Activated naive CD8-positive, alpha-beta T cell treated with anti-CD3 and anti-CD28 coated beads, Interleukin-2, amount 10 ng/mL, durations not matched to agents 7 days and 5 days (primary cell): ENCODE measurements at regions not wholly inside any gene's neighbourhood (a gene's known extent, or its start where the extent isn't known, plus 50 kb on each side); places are given as distances from the start of the nearest gene placed in this dataset.

ENCODE experiments used
- ATAC-seq: fragments of 150-1000 bp; cut with Tn5 transposase; one replicate; pipeline ENCODE4 v1.10.0; 2021; ENCODE audit warnings: low read depth, moderate library complexity
- POLR2A ChIA-PET: fragments of 350-600 bp; sonication (Branson Sonifier 250); formaldehyde crosslinking; loops from one replicate; lab custom pipeline; 2021; ENCODE audit warnings: antibody characterized with exemption; lab: Charles Lee
- DNase-seq: peaks from one replicate; pipeline ENCODE4 v3.0.0; 2021
- H3K27ac Mint-ChIP-seq: one replicate; pipeline ENCODE4 v1.8.0; 2022; ENCODE audit warnings: mild to moderate bottlenecking, mixed read lengths
- H3K27me3 Mint-ChIP-seq: one replicate; pipeline ENCODE4 v1.8.0; 2022; ENCODE audit warnings: mild to moderate bottlenecking, moderate library complexity, mixed read lengths
- H3K36me3 Mint-ChIP-seq: one replicate; pipeline ENCODE4 v1.8.0; 2021; ENCODE audit warnings: mild to moderate bottlenecking, mixed read lengths
- H3K4me1 Mint-ChIP-seq: one replicate; pipeline ENCODE4 v1.8.0; 2021; ENCODE audit warnings: mixed read lengths
- H3K4me3 Mint-ChIP-seq: one replicate; pipeline ENCODE4 v1.8.0; 2022; ENCODE audit warnings: mild to moderate bottlenecking, moderate library complexity, mixed read lengths
- H3K9me3 Mint-ChIP-seq: one replicate; pipeline ENCODE4 v1.8.0; 2021; ENCODE audit warnings: mixed read lengths

DNA sequence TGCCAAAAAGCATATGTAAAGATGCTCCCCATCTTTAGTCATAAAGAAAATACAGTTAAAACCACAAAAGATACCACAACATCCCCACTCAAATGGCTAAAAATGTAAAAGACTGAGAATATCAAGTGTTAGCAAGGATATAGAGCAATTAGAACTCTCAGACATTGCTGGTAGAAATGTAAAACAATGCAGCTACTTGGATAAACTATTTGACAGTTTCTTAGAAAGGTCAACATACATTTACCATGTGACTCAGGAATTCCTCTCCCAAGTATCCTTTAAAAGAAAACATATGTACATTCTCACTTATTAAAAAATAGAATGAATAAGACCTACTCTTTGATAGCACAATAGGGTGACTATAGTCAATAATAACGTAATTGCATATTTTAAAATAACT, 173.7 kb downstream of the HNRNPD start:
- ATAC-seq, result no peak
- no peak overlapping the region for H3K27ac Mint-ChIP-seq
- peaks cover 4% of the 10 kb centered on the region for H3K4me1 Mint-ChIP-seq
- POLR2A ChIA-PET, result no interaction called here
- no peak overlapping the region for H3K4me3 Mint-ChIP-seq
- peaks cover 8% of the 10 kb centered on the region for H3K27me3 Mint-ChIP-seq
- no peak for DNase-seq
- no peaks in the 10 kb centered on the region for H3K9me3 Mint-ChIP-seq
- H3K36me3 Mint-ChIP-seq, result no peaks in the 10 kb centered on the region

GRCh38 chr4:82194329-82194728, 179.5 kb downstream of the HNRNPD start:
- DNase-seq (no peak), ATAC-seq (no peak)
- no peak overlapping the region for H3K27ac Mint-ChIP-seq
- peaks cover 5% of the 10 kb centered on the region for H3K27me3 Mint-ChIP-seq
- POLR2A ChIA-PET, result no interaction called here
- H3K4me1 Mint-ChIP-seq, result no peaks in the 10 kb centered on the region
- no peak overlapping the region for H3K4me3 Mint-ChIP-seq
- H3K9me3 Mint-ChIP-seq, result no peaks in the 10 kb centered on the region
- no peaks in the 10 kb centered on the region for H3K36me3 Mint-ChIP-seq

- Mint-ChIP-seq H3K4me1 (no peaks in the 10 kb centered on the region), H3K4me3 (no peak overlapping the region), H3K9me3 (no peaks in the 10 kb centered on the region), H3K27me3 (peaks cover 3% of the 10 kb centered on the region), H3K27ac (no peak overlapping the region), H3K36me3 (no peaks in the 10 kb centered on the region)
- POLR2A ChIA-PET, result no interaction called here
- no peak for DNase-seq
- no peak for ATAC-seq
Observed at GRCh38 chr4:82192017-82192673, 181.6 kb downstream of the HNRNPD start.

DNA sequence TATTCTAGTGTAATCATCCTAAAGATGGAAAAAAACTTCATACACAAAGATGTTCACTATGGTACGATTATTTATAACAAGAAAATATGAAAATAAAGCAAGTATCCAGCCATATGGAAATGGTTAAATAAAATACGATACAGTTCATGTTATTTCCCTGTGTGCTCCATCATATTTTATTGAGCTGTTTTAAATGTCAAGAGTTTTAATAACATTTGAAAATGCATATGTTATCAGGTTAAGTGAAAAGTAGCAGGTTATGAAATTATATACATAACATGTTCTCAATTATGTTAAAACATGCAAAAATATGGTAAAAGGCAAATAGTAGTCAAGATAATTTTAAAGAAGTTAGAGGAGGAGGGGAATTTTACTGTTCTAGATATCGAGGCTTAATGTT, 192.0 kb downstream of the HNRNPD start:
- POLR2A ChIA-PET, result no interaction called here
- DNase-seq, result no peak
- H3K4me1 Mint-ChIP-seq, result no peaks in the 10 kb centered on the region
- H3K4me3 Mint-ChIP-seq, result no peak overlapping the region
- peaks cover 2% of the 10 kb centered on the region for H3K27me3 Mint-ChIP-seq
- no peak for ATAC-seq
- H3K36me3 Mint-ChIP-seq, result no peaks in the 10 kb centered on the region
- H3K27ac Mint-ChIP-seq, result no peak overlapping the region
- peaks cover 2% of the 10 kb centered on the region for H3K9me3 Mint-ChIP-seq

- no peak overlapping the region for H3K4me3 Mint-ChIP-seq
- POLR2A ChIA-PET, result no interaction called here
- DNase-seq (no peak), ATAC-seq (no peak)
- H3K27ac Mint-ChIP-seq, result no peak overlapping the region
- peaks cover 4% of the 10 kb centered on the region for H3K9me3 Mint-ChIP-seq
- H3K36me3 Mint-ChIP-seq, result no peaks in the 10 kb centered on the region
- H3K27me3 Mint-ChIP-seq, result peaks cover 2% of the 10 kb centered on the region
- no peaks in the 10 kb centered on the region for H3K4me1 Mint-ChIP-seq
Observed at GRCh38 chr4:82172186-82172585, 201.6 kb downstream of the HNRNPD start.

DNA sequence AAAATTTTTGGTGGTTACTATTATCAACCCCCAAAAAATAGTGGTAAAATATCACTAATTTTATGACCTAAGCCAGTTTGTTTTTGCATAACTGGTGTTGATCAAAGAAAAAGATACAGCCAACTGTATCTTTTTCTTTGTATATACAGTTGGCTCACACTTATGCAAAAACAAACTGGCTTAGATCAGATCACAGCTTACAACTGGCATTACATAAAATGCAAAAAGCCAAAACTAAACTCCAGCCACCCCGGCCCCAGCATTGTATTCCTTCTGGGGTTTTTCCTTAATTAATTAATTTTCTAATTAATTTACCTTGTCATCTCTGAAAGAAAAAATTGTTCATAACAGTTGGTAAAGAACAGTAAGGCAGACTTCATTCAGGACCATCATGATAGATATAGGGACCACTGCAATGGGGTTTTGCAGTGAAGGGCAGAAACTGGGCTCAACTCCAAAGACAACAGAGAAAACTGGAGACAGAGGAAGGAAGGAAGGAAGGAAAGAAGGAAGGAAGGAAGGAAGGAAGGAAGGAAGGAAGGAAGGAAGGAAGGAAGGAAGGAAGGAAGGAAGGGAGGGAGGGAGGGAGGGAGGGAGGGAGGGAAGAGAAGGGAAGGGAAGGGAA, 202.1 kb downstream of the HNRNPD start:
- Mint-ChIP-seq H3K27me3 (peaks cover 2% of the 10 kb centered on the region), H3K4me3 (no peak overlapping the region), H3K27ac (no peak overlapping the region), H3K36me3 (no peaks in the 10 kb centered on the region), H3K4me1 (no peaks in the 10 kb centered on the region), H3K9me3 (peaks cover 4% of the 10 kb centered on the region)
- DNase-seq, result no peak
- ATAC-seq, result no peak
- POLR2A ChIA-PET, result no interaction called here

- no peaks in the 10 kb centered on the region for H3K27me3 Mint-ChIP-seq
- H3K36me3 Mint-ChIP-seq, result no peaks in the 10 kb centered on the region
- H3K4me1 Mint-ChIP-seq, result no peaks in the 10 kb centered on the region
- H3K9me3 Mint-ChIP-seq, result peaks cover 7% of the 10 kb centered on the region
- DNase-seq (no peak), ATAC-seq (no peak)
- no peak overlapping the region for H3K27ac Mint-ChIP-seq
- H3K4me3 Mint-ChIP-seq, result no peak overlapping the region
- POLR2A ChIA-PET, result no interaction called here
Observed at GRCh38 chr4:82149750-82150149, 224.0 kb downstream of the HNRNPD start.

DNA sequence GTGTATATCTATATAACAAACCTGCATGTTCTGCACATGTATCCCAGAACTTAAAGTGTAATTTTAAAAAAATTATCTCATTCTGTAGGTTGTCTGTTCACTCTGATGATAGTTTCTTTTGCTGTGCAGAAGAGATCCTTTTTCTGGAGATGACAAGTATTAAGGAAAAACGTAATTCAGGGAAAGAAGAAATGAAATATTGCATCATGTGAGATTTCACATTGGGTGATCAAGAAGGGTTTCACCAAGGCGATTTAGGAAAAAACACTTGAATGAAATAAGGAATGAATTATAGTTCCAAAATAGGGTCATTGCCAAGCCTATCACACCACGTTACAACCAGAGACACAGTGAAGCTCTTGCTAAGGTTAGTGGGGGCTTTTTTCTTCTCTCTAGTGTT, 227.9 kb downstream of the HNRNPD start:
- H3K4me1 Mint-ChIP-seq, result no peaks in the 10 kb centered on the region
- POLR2A ChIA-PET, result no interaction called here
- H3K4me3 Mint-ChIP-seq, result no peak overlapping the region

GRCh38 chr4:82140422-82140821, 233.4 kb downstream of the HNRNPD start:
- no peak for DNase-seq
- Mint-ChIP-seq H3K36me3 (peaks cover 5% of the 10 kb centered on the region), H3K4me1 (peaks cover 14% of the 10 kb centered on the region), H3K27ac (no peak overlapping the region), H3K27me3 (no peaks in the 10 kb centered on the region), H3K9me3 (peaks cover 7% of the 10 kb centered on the region), H3K4me3 (no peak overlapping the region)
- no peak for ATAC-seq
- POLR2A ChIA-PET, result no interaction called here

More for the DNA sequence above, 227.9 kb downstream of the HNRNPD start:
- Mint-ChIP-seq H3K9me3 (peaks cover 2% of the 10 kb centered on the region), H3K36me3 (no peaks in the 10 kb centered on the region), H3K27ac (no peak overlapping the region), H3K27me3 (no peaks in the 10 kb centered on the region)
- ATAC-seq (no peak), DNase-seq (no peak)

- Mint-ChIP-seq H3K9me3 (peaks cover 7% of the 10 kb centered on the region), H3K4me3 (no peak overlapping the region), H3K36me3 (peaks cover 8% of the 10 kb centered on the region), H3K27me3 (no peaks in the 10 kb centered on the region), H3K4me1 (peaks cover 14% of the 10 kb centered on the region), H3K27ac (no peak overlapping the region)
- no peak for DNase-seq
- POLR2A ChIA-PET, result no interaction called here
- ATAC-seq, result no peak
Observed at GRCh38 chr4:82139287-82139686, 234.5 kb downstream of the HNRNPD start.

- DNase-seq (no peak), ATAC-seq (no peak)
- no peak overlapping the region for H3K27ac Mint-ChIP-seq
- H3K27me3 Mint-ChIP-seq, result no peaks in the 10 kb centered on the region
- H3K9me3 Mint-ChIP-seq, result peaks cover 7% of the 10 kb centered on the region
- H3K4me1 Mint-ChIP-seq, result peaks cover 14% of the 10 kb centered on the region
- H3K36me3 Mint-ChIP-seq, result peaks cover 8% of the 10 kb centered on the region
- POLR2A ChIA-PET, result no interaction called here
- no peak overlapping the region for H3K4me3 Mint-ChIP-seq
Observed at GRCh38 chr4:82138374-82138773, 235.4 kb downstream of the HNRNPD start.

- POLR2A ChIA-PET, result no interaction called here
- H3K4me1 Mint-ChIP-seq, result peaks cover 14% of the 10 kb centered on the region
- peaks cover 7% of the 10 kb centered on the region for H3K9me3 Mint-ChIP-seq
- H3K27me3 Mint-ChIP-seq, result no peaks in the 10 kb centered on the region
- ATAC-seq (peak; percentile 76), DNase-seq (no peak)
- peak overlapping the region; percentile 60 for H3K27ac Mint-ChIP-seq
- H3K4me3 Mint-ChIP-seq, result no peak overlapping the region
- H3K36me3 Mint-ChIP-seq, result peaks cover 8% of the 10 kb centered on the region
Observed at GRCh38 chr4:82136161-82136801, 237.5 kb downstream of the HNRNPD start.

DNA sequence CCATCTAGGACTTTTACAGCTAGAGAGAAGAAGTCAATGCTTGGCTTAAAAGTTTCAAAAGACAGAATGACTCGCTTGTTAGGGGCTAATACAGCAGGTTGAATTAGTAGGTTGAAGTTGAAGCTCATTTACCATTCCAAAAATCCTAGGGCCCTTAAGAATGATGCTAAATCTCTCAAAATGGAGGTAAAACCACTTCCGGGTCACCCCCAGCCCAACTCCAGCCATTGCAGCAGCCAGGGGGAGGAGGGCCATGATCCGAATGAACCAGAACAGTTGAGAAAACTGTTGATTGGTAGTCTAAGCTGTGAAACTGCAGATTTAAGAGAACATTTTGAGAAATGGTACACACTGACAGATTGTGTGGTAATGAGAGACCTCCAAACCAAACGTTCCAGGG, 245.4 kb downstream of the HNRNPD start:
- no peak overlapping the region for H3K4me3 Mint-ChIP-seq
- POLR2A ChIA-PET, result no interaction called here

DNA sequence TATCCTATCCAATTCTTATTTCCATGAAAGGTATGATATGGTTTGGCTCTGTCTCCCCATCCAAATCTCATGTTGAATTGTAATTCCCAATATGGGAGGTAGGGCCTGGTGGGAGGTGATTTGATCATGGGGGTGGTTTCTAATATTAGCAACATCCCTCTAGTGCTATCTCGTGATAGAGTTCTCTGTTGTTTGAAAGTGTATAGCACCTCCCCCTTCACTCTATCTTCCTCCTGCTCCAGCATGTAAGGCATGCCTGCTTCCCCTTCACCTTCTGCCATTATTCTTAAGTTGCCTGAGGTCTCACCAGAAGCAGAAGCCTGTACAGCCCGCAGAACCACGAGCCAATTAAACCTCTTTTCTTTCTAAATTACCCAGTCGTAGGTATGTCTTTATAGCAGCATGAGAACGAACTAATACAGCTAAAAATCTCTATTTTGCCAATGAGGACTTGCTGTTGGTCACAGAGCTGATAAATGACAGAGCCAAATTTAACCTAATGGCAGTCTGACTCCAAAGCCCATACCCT, 247.2 kb downstream of the HNRNPD start:
- no peaks in the 10 kb centered on the region for H3K4me1 Mint-ChIP-seq
- H3K36me3 Mint-ChIP-seq, result peaks cover 3% of the 10 kb centered on the region
- no peak for ATAC-seq
- no peaks in the 10 kb centered on the region for H3K27me3 Mint-ChIP-seq
- no peak for DNase-seq
- POLR2A ChIA-PET, result interaction anchor here (0.6 kb wide), 1 partner anchor 32 kb away, joined by 4 read pairs; no protein-coding TSS in a partner anchor
- no peak overlapping the region for H3K4me3 Mint-ChIP-seq
- peaks cover 4% of the 10 kb centered on the region for H3K9me3 Mint-ChIP-seq
- no peak overlapping the region for H3K27ac Mint-ChIP-seq

More for the DNA sequence above, 245.4 kb downstream of the HNRNPD start:
- peaks cover 4% of the 10 kb centered on the region for H3K9me3 Mint-ChIP-seq
- peaks cover 3% of the 10 kb centered on the region for H3K36me3 Mint-ChIP-seq
- H3K4me1 Mint-ChIP-seq, result no peaks in the 10 kb centered on the region
- no peak overlapping the region for H3K27ac Mint-ChIP-seq
- H3K27me3 Mint-ChIP-seq, result no peaks in the 10 kb centered on the region
- DNase-seq (no peak), ATAC-seq (no peak)
